ENCODE measurements at regions not wholly inside any gene's neighbourhood (a gene's known extent, or its start where the extent isn't known, plus 50 kb on each side); places are given as distances from the start of the nearest gene placed in this dataset.

DNA sequence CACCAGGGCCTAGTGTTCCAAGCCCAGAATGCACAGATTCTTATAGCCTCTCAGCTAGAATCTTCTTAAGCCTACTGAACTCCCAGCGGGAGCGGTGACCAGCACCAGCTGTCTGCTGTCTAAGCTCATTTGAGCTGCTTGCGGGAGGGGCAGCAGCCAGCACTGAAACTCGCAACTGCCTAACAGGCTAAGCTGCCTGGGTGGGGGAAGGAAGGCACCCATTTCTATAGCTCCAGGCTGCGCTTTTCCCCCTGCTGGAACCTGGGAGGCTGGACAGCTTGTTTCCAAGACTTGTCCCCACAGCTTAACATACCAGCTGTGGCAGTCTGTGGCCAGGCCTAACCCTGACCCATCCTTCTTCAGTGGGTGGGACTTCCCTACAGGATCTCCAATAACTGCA, 512.9 kb downstream of the EFNA5 start:
- H3K27ac Mint-ChIP-seq, result no peak overlapping the region
- POLR2A ChIA-PET, result no interaction called here
- no peak for ATAC-seq (ENCODE audit: low read depth)
- H3K27me3 Mint-ChIP-seq, result no peaks in the 10 kb centered on the region
- no peaks in the 10 kb centered on the region for H3K4me1 Mint-ChIP-seq
- no peak overlapping the region for H3K4me3 ChIP-seq (ENCODE audit: control extremely low read depth in 1 of 5, extremely low read depth in 1 of 5, insufficient read depth in 1 of 5, low read depth in 2 of 5, low read length in 4 of 5)
- TF ChIP-seq, protein P1, sequence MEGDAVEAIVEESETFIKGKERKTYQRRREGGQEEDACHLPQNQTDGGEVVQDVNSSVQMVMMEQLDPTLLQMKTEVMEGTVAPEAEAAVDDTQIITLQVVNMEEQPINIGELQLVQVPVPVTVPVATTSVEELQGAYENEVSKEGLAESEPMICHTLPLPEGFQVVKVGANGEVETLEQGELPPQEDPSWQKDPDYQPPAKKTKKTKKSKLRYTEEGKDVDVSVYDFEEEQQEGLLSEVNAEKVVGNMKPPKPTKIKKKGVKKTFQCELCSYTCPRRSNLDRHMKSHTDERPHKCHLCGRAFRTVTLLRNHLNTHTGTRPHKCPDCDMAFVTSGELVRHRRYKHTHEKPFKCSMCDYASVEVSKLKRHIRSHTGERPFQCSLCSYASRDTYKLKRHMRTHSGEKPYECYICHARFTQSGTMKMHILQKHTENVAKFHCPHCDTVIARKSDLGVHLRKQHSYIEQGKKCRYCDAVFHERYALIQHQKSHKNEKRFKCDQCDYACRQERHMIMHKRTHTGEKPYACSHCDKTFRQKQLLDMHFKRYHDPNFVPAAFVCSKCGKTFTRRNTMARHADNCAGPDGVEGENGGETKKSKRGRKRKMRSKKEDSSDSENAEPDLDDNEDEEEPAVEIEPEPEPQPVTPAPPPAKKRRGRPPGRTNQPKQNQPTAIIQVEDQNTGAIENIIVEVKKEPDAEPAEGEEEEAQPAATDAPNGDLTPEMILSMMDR (IDR thresholded peaks at IDR 0.05), result no peak
- TF ChIP-seq EZH2 (IDR thresholded peaks at IDR 0.05; ENCODE audit: borderline replicate concordance, insufficient read depth, low read depth, low read length, poor library complexity, severe bottlenecking), result no peak
- CTCF ChIA-PET, result no interaction called here
- peaks cover 0 to 8% (median 0%) of the 10 kb centered on the region in 3 donors for H3K9me3 ChIP-seq (ENCODE audit: control extremely low read depth in 1 of 3, control insufficient read depth in 2 of 3, insufficient read depth in 1 of 3, low read length in 2 of 3)
- no peak overlapping the region for H3K4me2 ChIP-seq (replicated peaks; ENCODE audit: low read depth, low read length, poor library complexity, severe bottlenecking)
- H4K20me1 ChIP-seq (ENCODE audit: control insufficient read depth, insufficient read depth, low read length, poor library complexity, severe bottlenecking), result no peaks in the 10 kb centered on the region
- no peak overlapping the region for H2AFZ ChIP-seq (ENCODE audit: insufficient read depth, low read depth, low read length, poor library complexity, severe bottlenecking)
- no peak overlapping the region for H3K27ac ChIP-seq (ENCODE audit: low read length in 2 of 2)
- H3K9ac ChIP-seq (ENCODE audit: low read length), result no peak overlapping the region
- no peak overlapping the region for H3K4me3 Mint-ChIP-seq
- 100% methylated on average over 4 of the region's 5 CpGs for WGBS (ENCODE audit: insufficient coverage)
- intact Hi-C loops (cut with micrococcal nuclease), result no loop called here
- DNase-seq, result no peak
- H3K4me1 ChIP-seq (ENCODE audit: control insufficient read depth in 2 of 2, insufficient read depth in 2 of 2, low read length in 2 of 2), result no peaks in the 10 kb centered on the region
- H3K36me3 ChIP-seq (replicated peaks in 1 of 2; ENCODE audit: control extremely low read depth in 1 of 2, control insufficient read depth in 1 of 2, extremely low read depth in 1 of 2, insufficient read depth in 2 of 2, low read length in 1 of 2), result no peaks in the 10 kb centered on the region
- no peaks in the 10 kb centered on the region for H3K9me3 Mint-ChIP-seq (ENCODE audit: insufficient read depth)
- no peaks in the 10 kb centered on the region for H3K79me2 ChIP-seq (ENCODE audit: control insufficient read depth, insufficient read depth, low read length)
- no peaks in the 10 kb centered on the region for H3K27me3 ChIP-seq (replicated peaks in 1 of 4; ENCODE audit: control extremely low read depth in 1 of 4, control insufficient read depth in 3 of 4, insufficient read depth in 4 of 4, low read length in 3 of 4)

DNA sequence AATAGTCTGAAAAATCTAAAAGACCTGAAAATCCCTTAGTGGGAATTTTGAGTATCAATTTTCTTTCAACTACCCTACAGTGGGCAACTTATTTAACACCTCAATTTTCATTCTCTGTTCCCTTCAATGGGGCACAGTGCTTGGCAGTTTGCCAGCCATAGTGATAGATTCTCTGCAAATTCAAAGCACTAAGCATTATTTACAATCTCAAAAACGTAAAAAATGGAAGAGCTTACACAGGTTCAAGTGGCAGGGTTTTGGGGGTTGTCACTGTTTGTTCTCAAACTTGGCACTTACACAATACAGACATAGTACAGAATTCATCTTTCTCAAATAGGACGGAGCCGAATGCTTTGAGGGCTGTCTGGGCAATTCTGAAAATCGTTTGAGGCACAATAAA, 515.0 kb downstream of the EFNA5 start:
- Mint-ChIP-seq H3K27me3 (no peaks in the 10 kb centered on the region), H3K9me3 (ENCODE audit: insufficient read depth) (no peaks in the 10 kb centered on the region), H3K4me1 (no peaks in the 10 kb centered on the region), H3K27ac (no peak overlapping the region), H3K4me3 (no peak overlapping the region)
- no peak for DNase-seq
- no peak overlapping the region for H3K4me3 ChIP-seq (ENCODE audit: control extremely low read depth in 1 of 5, extremely low read depth in 1 of 5, insufficient read depth in 1 of 5, low read depth in 2 of 5, low read length in 4 of 5)
- ChIA-PET CTCF (no interaction called here), POLR2A (no interaction called here)
- no peak for ATAC-seq (ENCODE audit: low read depth)
- H2AFZ ChIP-seq (ENCODE audit: insufficient read depth, low read depth, low read length, poor library complexity, severe bottlenecking), result no peak overlapping the region
- H3K27me3 ChIP-seq (replicated peaks in 1 of 4; ENCODE audit: control extremely low read depth in 1 of 4, control insufficient read depth in 3 of 4, insufficient read depth in 4 of 4, low read length in 3 of 4), result no peaks in the 10 kb centered on the region
- no peaks in the 10 kb centered on the region for H4K20me1 ChIP-seq (ENCODE audit: control insufficient read depth, insufficient read depth, low read length, poor library complexity, severe bottlenecking)
- H3K79me2 ChIP-seq (ENCODE audit: control insufficient read depth, insufficient read depth, low read length), result no peaks in the 10 kb centered on the region
- no peak for TF ChIP-seq EZH2 (IDR thresholded peaks at IDR 0.05; ENCODE audit: borderline replicate concordance, insufficient read depth, low read depth, low read length, poor library complexity, severe bottlenecking)
- TF ChIP-seq, protein P1 (IDR thresholded peaks at IDR 0.05), result no peak
- WGBS (ENCODE audit: insufficient coverage), result 100% methylated on average over 2 of the region's 4 CpGs
- H3K9ac ChIP-seq (ENCODE audit: low read length), result no peak overlapping the region
- no peak overlapping the region for H3K27ac ChIP-seq (ENCODE audit: low read length in 2 of 2)
- intact Hi-C loops (cut with micrococcal nuclease), result no loop called here
- H3K4me2 ChIP-seq (replicated peaks; ENCODE audit: low read depth, low read length, poor library complexity, severe bottlenecking), result no peak overlapping the region
- H3K9me3 ChIP-seq (ENCODE audit: control extremely low read depth in 1 of 3, control insufficient read depth in 2 of 3, insufficient read depth in 1 of 3, low read length in 2 of 3), result peaks cover 0 to 8% (median 0%) of the 10 kb centered on the region in 3 donors
- no peaks in the 10 kb centered on the region for H3K36me3 ChIP-seq (replicated peaks in 1 of 2; ENCODE audit: control extremely low read depth in 1 of 2, control insufficient read depth in 1 of 2, extremely low read depth in 1 of 2, insufficient read depth in 2 of 2, low read length in 1 of 2)
- no peaks in the 10 kb centered on the region for H3K4me1 ChIP-seq (ENCODE audit: control insufficient read depth in 2 of 2, insufficient read depth in 2 of 2, low read length in 2 of 2)
